CD4-positive, alpha-beta T cell treated with Interleukin-15 for 1 hour (primary cell): ENCODE measurements at regions not wholly inside any gene's neighbourhood (a gene's known extent, or its start where the extent isn't known, plus 50 kb on each side); places are given as distances from the start of the nearest gene placed in this dataset.

Source experiments
- DNase-seq: peaks from one replicate; pipeline ENCODE4 v3.0.0-alpha.2; 2020

DNA sequence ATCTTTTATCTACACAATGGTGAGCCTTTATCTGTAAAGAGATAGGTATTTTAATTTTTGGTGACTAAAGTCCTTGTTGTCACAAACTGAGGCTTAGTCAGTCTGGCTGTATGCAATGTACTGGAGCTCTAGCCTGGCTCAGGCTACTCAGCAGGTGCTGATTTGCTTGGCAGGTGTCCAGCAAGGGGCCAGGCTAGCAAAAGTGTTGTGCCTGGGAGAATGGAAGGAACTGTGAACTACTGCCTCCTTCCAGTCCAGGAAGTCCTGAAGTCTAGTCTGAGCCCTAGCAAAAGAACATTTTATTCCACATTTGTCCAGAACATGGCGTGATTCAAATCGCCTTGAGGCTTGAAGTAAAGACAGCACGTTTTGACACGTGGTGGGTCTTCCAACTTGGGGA lies 260.5 kb downstream of the CCDC85A start:
- DNase-seq = no peak

- no peak for DNase-seq
These were observed 264.7 kb downstream of the CCDC85A start for GRCh38 chr2:56448403-56449001.

DNA sequence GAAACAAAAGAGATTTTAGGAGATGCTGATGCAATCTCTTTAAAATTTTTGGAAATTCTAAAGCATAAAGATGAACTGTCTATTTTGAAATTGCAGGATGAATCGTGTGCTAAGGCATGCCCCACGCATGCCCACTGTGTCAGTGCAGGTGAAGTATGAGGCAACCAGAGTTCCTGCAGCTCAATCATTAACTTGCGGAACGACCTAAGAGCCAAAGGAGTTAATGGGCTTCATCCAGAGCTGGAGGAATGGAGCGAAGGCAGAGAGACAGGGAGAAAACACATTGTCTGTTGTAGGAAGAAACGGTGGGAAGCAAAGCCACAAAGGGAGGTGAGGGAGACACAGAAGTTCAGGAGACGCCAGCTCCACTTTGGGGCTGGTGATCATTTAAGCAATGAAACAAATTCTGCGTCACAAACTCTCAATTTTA lies 265.2 kb downstream of the CCDC85A start:
- DNase-seq = no peak

GRCh38 chr2:56449449-56449860 lies 265.7 kb downstream of the CCDC85A start:
- DNase-seq = no peak

DNA sequence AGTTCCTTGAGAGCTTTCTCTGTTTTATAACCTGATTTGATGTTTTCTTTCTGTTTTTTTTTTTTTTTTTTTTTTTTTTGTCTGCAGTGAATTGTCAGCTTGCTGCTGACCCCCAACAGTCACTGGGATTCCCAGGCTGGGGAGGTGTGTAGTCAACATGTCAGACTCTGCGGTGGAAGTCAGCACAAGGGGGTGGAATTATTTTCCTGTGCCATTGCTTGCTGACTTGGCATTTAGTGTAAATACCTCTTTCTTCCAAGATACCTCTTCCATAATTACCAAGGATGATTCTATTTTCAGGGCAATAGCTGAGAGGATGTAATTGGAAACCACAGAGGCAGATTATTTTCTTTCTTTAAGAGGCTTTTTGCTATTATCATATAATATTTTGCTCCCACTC lies 266.3 kb downstream of the CCDC85A start:
- no peak for DNase-seq

DNA sequence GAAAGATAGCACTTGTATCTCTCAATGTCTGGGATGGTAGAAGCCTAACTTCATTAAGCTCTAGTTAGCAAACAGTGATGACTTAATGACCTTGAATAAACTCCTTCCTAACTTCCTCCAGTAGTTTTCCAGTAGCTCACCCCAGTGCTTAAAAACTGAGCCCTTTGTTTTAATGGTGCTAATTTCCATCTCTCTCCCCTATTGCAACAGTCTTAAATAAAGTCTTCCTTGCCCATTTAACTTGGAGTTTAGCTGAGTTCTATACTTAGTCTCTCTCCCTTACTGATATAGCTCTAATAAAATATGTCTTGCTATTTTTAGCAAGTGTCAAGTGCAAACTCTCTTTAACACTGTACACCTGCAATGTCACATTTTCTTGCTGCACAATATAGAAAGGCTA lies 267.0 kb downstream of the CCDC85A start:
- DNase-seq = no peak

DNA sequence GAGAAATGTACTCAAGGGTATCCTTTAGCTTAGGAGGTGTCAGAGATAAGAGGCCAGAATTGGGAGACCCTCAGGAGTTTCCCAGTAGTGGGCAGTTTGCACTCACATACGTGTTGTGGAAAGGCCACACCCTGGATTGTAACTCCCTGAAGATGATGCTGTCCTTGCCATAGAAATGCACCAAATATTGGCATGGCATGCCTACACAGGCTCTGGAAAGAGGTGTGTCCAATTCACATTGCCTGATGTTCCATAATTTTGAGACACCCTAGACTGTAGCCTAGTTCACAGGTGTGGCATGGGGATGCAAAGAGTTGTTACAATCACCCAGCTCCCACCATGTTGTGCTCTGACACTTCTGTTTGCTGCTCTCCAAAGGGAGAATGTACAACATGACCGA lies 271.9 kb downstream of the CCDC85A start:
- DNase-seq = no peak

GRCh38 chr2:56456791-56457190 lies 273.0 kb downstream of the CCDC85A start:
- DNase-seq = no peak

- DNase-seq = no peak
These were observed 276.7 kb downstream of the CCDC85A start for GRCh38 chr2:56460508-56460907.

- no peak for DNase-seq
These were observed 280.3 kb downstream of the CCDC85A start for GRCh38 chr2:56464066-56464465.

DNA sequence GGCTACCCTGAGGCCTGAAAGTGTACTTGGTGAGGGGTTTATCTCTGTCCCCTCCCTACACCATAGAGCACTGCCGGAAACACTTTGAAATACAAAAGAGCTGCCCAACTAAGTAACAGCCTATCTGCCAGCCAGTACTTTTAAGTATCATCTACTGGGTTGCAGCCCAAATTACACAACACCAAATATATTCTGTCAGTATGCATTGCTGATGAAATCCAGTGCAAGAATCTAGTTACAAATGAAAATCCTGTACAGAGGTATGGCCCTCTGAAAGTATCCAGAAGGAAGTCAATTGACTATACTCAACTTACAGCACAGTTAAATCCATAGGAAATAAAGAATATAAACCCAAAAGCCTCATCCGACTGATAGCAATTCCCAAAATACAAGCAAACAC lies 280.8 kb downstream of the CCDC85A start:
- no peak for DNase-seq

- no peak for DNase-seq
These were observed 281.7 kb downstream of the CCDC85A start for GRCh38 chr2:56465491-56465890.

DNA sequence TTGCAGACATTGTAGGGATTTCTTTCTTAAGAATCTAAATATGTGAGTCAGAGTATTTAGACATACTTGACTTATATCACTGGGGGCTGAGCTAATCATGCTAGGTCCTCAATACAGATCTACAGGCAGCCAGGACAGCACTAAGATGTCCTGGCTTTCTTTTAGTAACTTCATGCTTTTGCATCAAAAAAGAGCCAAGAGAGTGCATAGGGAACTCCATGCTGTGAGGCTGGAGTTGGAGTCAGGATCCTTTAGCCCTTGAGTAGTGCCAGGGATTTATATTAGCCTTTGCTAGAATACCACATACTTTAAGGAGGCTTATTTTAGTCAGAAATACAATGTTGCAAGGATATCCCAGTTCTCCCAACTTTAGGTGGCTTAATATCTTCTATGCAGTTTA lies 289.7 kb downstream of the CCDC85A start:
- no peak for DNase-seq

DNA sequence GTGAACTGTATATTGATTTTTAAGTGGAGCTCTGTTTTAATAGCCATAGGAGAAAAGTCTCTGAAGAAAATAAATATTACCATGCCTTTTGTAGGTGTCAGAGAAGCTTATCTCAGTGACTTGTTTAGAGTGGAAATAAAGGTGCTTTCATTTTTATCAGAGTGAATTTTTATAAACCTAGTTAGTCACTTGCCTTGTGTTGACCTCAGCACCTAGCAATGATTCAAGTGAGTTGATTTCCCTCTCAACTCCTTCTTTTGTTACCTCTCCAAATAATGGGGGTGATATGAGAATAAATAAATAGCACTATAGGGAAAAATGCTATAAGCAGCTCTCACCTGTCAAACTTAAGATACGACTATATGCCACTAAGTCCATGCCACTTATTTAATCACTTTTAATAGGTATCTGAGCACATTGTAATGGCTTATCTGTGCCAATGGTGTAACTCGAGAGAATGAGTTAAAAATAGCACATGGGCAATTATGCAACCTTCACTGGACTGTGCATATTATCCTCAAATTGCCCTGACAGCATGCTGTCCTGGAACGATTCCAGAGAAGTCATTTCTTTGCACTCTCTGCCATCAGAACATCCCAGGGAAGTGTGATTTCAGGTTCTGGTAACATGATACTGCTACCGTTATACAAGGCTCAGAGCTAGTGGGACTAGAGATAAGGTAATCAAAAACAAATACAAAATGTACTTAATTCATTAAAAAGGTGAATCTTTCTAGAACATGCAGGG lies 290.8 kb downstream of the CCDC85A start:
- no peak for DNase-seq

GRCh38 chr2:56475191-56475590 lies 291.4 kb downstream of the CCDC85A start:
- no peak for DNase-seq

DNA sequence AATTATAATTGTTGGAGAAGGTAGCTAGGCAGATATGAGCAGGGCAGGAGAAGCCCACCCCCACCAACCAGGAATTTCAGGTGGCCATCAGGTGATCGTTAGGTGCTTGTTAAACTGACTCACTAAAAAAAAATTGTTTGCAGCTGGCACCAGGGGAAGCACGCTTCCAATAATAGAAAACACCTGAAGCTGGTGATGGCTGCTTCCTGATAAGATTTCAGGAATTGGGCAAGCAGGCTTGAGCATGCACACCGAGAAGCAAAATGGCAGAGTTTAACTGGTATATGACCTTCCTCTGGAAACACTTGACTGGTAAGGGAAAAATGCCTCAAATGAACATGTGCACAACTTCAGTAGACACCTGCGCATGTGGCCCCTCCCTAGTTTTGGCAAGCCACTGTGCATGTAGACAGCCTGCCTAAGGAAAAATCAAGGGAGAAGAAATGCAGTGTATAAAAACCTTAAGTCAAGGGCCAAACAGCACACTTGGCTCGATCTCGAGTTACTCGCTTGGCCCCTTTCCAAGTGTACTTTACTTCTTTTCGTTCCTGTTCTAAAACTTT lies 292.8 kb downstream of the CCDC85A start:
- DNase-seq = no peak

- no peak for DNase-seq
These were observed 294.2 kb downstream of the CCDC85A start for GRCh38 chr2:56478027-56478426.

DNA sequence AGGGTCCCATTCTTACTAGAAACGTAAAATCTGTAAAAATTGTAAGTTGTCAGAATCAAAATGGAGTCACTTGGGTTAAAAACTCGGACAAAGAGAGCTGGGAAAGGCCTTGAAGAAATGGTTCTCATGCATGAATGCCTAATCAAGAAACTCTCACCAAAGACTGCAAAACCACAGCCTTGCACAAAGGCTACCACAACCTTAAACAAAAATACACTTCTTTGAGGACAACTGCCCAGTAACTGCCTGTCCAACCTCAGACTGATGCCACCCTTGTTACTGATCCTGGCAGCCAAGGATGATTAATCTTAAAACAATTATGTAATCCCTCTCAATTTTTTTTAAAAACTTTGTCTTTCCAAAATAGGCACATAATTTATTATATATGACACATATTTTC lies 299.3 kb downstream of the CCDC85A start:
- DNase-seq = no peak

- no peak for DNase-seq
These were observed 301.1 kb downstream of the CCDC85A start for GRCh38 chr2:56484906-56485305.

DNA sequence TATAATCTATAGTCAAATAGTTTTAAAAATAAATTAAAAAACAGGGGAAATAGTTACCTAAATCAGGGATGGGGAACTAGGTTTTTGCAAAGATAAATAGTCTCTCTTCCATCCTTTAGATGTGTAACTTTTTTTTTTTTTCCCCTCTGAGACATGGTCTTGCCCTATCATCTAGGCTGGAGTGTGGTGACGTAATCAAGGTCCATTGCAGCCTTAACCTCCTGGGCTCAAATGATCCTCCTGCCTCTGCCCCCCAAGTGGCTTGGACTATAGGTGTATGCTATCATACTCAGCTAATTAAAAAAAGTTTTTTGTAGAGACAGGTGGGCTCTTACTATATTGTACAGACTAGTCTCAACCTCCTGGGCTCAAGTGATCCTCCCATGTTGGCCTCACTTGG lies 316.5 kb downstream of the CCDC85A start:
- DNase-seq = no peak

DNA sequence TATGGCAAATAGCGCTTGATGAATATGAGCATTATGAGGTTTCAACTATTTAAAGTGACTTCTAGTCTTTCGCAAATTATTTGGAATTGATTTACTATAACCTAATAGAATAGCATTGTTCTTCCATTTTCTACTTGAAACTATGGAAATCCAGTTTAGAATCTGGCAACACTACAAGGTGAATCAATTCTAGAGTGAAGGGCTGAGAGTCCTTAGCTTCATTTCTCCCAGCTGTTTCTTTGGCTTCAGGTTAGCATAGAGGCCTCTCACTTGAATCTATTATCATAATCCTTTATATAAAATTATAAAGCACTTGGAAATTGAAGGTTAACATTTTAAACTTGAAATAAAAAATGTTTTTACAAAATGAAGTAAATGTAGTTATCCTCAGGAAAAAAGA lies 318.8 kb downstream of the CCDC85A start:
- no peak for DNase-seq

- DNase-seq = no peak
These were observed 322.1 kb downstream of the CCDC85A start for GRCh38 chr2:56505885-56506284.

DNA sequence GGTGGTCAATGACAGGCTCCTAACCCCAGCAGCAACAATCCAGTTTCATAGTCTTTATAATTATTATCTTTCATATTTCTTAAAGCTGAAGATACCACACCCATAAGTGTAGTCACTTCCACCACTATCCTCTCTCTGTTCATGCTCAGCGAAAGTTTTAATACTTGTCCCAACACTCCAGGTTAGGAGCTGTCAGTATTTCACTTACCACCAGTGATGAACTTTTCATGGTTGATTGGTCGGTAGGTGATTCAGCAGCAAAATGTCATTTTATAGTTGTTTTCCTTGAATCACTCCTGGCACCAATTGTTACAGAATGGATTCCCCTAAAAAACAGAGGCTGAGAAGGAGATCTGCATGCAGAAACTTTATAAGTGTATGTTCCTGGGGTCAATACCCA lies 324.9 kb downstream of the CCDC85A start:
- no peak for DNase-seq

DNA sequence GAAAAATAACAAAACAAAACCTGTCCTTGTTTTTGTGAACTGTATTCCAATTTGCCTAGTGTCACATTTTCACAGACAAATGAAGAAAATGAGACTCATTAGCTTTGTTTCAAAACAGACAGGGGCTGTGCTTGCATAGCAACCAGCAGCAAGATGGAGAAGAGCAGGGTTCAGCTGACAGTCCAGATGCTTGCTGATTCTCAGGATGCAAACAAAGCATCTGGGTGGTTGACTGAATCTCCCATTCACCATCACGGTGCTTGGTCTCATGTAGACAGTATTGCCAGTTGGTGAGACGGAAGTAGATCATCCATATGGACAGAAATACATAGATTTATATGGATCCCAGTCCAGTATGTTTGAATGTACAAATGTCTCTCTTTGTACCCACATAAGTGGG lies 326.8 kb downstream of the CCDC85A start:
- no peak for DNase-seq

GRCh38 chr2:56515399-56515798 lies 331.6 kb downstream of the CCDC85A start:
- no peak for DNase-seq
